ENCODE measurements at regions not wholly inside any gene's neighbourhood (a gene's known extent, or its start where the extent isn't known, plus 50 kb on each side); places are given as distances from the start of the nearest gene placed in this dataset.
A peak's percentile ranks its signal among the peaks of the same experiment; 100 is the strongest.

DNA sequence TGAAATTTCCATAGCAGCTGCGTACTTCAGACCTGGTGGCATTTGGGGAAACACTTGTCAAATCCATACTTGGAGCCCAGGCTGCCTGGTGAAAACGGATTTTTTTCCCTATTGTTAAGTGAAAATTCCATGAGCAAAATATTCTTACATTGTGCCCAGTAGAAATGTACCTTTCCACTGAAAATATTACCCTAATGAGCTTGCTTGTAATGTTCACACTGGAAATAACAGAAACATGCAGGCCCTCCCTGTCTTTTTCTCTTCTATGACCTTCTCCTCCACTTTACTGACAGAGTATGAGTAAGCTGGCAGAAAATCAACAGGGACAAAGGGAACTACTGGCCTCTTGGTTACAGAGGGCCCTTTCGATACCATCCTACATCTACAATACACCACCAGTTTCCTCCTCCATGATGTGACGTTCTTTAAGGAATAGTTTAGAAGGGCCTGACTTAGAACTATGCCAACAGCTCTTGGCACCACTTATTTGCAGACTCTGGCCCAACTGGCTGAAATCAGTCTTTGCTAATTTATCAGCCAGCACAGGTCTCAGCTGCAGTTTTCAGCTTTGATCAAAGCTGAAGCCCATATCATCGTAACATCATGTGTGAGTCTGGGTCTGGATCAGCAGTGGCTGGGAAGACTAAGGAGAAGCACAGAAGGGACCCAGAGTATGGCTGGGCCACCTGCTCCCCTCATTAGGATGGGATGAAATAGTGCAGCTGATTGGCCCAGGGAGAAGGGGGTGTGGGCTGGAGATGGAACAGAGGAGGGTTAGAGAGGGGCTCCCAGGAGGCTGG lies 272.2 kb upstream of the ID2 start:
- H3K4me1 ChIP-seq (ENCODE audit: low read length) = peaks cover 16% of the 10 kb centered on the region
- H3K4me3 ChIP-seq (ENCODE audit: low read length) = no peak overlapping the region
- DNase-seq = no peak
- H3K9me3 ChIP-seq (replicated peaks; ENCODE audit: insufficient read depth, low read length) = no peaks in the 10 kb centered on the region
- H3K36me3 ChIP-seq (replicated peaks; ENCODE audit: insufficient read depth, low read length) = no peaks in the 10 kb centered on the region
- peak overlapping the region; percentile 35; the same call in 1 of the 2 replicates for H3K4me2 ChIP-seq (ENCODE audit: low read depth, low read length)
- peaks cover 72% of the 10 kb centered on the region for H3K27me3 ChIP-seq (replicated peaks; ENCODE audit: insufficient read depth, low read length)
- H2AFZ ChIP-seq (ENCODE audit: low read length) = no peak overlapping the region
- no peak overlapping the region for H3K27ac ChIP-seq (ENCODE audit: low read length)
- peaks cover 15% of the 10 kb centered on the region for H3F3A ChIP-seq (ENCODE audit: insufficient read depth, low read length)
- no peaks in the 10 kb centered on the region for H3K9me2 ChIP-seq (replicated peaks; ENCODE audit: insufficient read depth, low read length)
- no peaks in the 10 kb centered on the region for H4K20me1 ChIP-seq (ENCODE audit: insufficient read depth, low read length)
- H3K9ac ChIP-seq (ENCODE audit: low read length) = no peak overlapping the region
- H3K79me2 ChIP-seq (ENCODE audit: low read length) = no peaks in the 10 kb centered on the region
- TF ChIP-seq EZH2 (optimal IDR thresholded peaks at IDR 0.05; ENCODE audit: low read depth, low read length) (no peak), EZH2phosphoT487 (IDR thresholded peaks at IDR 0.05; ENCODE audit: low read length) (no peak)
- TF ChIP-seq, protein P1, sequence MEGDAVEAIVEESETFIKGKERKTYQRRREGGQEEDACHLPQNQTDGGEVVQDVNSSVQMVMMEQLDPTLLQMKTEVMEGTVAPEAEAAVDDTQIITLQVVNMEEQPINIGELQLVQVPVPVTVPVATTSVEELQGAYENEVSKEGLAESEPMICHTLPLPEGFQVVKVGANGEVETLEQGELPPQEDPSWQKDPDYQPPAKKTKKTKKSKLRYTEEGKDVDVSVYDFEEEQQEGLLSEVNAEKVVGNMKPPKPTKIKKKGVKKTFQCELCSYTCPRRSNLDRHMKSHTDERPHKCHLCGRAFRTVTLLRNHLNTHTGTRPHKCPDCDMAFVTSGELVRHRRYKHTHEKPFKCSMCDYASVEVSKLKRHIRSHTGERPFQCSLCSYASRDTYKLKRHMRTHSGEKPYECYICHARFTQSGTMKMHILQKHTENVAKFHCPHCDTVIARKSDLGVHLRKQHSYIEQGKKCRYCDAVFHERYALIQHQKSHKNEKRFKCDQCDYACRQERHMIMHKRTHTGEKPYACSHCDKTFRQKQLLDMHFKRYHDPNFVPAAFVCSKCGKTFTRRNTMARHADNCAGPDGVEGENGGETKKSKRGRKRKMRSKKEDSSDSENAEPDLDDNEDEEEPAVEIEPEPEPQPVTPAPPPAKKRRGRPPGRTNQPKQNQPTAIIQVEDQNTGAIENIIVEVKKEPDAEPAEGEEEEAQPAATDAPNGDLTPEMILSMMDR (IDR thresholded peaks at IDR 0.05; ENCODE audit: low read length) = no peak

DNA sequence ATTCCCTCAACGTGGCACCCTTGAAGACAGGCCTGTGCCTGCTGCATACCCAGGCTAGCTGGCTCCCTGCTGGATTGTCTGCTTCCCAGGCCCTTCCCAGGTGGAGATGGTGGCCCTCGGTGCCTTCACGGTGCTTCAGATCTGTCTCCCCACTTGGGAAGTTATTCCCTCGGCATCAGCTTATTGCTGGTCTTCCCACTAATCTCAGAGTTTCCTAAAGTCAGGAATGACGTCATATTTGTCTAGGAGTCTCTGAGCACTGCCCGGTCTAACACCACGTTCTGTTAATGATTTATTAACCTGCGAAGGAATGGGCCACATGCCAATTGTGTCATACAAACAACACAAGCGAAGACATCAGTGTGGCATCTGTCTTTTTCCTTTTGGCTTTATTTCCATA lies 269.8 kb upstream of the ID2 start:
- Histone ChIP-seq H3K9me2 (replicated peaks; ENCODE audit: insufficient read depth, low read length) (no peaks in the 10 kb centered on the region), H4K20me1 (ENCODE audit: insufficient read depth, low read length) (no peaks in the 10 kb centered on the region), H3K9ac (ENCODE audit: low read length) (no peak overlapping the region), H3K4me1 (ENCODE audit: low read length) (peaks cover 16% of the 10 kb centered on the region), H3K9me3 (replicated peaks; ENCODE audit: insufficient read depth, low read length) (no peaks in the 10 kb centered on the region), H3K79me2 (ENCODE audit: low read length) (no peaks in the 10 kb centered on the region), H3F3A (ENCODE audit: insufficient read depth, low read length) (peaks cover 15% of the 10 kb centered on the region), H3K4me2 (ENCODE audit: low read depth, low read length) (no peak overlapping the region), H3K36me3 (replicated peaks; ENCODE audit: insufficient read depth, low read length) (no peaks in the 10 kb centered on the region), H3K4me3 (ENCODE audit: low read length) (no peak overlapping the region), H2AFZ (ENCODE audit: low read length) (no peak overlapping the region), H3K27me3 (replicated peaks; ENCODE audit: insufficient read depth, low read length) (peaks cover 82% of the 10 kb centered on the region), H3K27ac (ENCODE audit: low read length) (no peak overlapping the region)
- TF ChIP-seq, protein P1 (IDR thresholded peaks at IDR 0.05; ENCODE audit: low read length) = no peak
- no peak for TF ChIP-seq EZH2phosphoT487 (IDR thresholded peaks at IDR 0.05; ENCODE audit: low read length)
- TF ChIP-seq EZH2 (optimal IDR thresholded peaks at IDR 0.05; ENCODE audit: low read depth, low read length) = no peak
- no peak for DNase-seq

DNA sequence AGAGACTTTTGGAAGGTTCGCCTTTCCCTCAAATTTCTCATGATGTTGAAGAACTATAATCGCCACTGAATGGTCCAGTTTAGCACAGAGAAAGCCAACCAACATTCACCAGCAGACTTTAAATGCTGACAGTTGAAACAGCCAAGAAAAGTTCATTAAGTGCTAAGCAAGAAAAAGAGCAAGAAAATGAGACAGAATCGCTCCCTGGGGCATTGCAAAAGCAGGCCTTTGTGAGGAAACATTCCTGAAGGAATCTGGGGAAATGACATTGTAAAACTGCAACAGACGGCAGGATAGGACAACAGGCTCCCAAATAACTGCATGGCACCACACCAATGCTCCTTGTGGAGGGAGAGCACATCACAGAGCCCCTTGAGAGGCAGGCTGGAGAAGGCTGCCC lies 269.3 kb upstream of the ID2 start:
- H3K9me2 ChIP-seq (replicated peaks; ENCODE audit: insufficient read depth, low read length) = no peaks in the 10 kb centered on the region
- DNase-seq = no peak
- H3K4me3 ChIP-seq (ENCODE audit: low read length) = no peak overlapping the region
- H3K79me2 ChIP-seq (ENCODE audit: low read length) = no peaks in the 10 kb centered on the region
- H3K27me3 ChIP-seq (replicated peaks; ENCODE audit: insufficient read depth, low read length) = peaks cover 82% of the 10 kb centered on the region
- H3K9ac ChIP-seq (ENCODE audit: low read length) = no peak overlapping the region
- H3K27ac ChIP-seq (ENCODE audit: low read length) = no peak overlapping the region
- TF ChIP-seq EZH2phosphoT487 (IDR thresholded peaks at IDR 0.05; ENCODE audit: low read length) (no peak), EZH2 (optimal IDR thresholded peaks at IDR 0.05; ENCODE audit: low read depth, low read length) (no peak)
- TF ChIP-seq, protein P1 (IDR thresholded peaks at IDR 0.05; ENCODE audit: low read length) = no peak
- no peaks in the 10 kb centered on the region for H4K20me1 ChIP-seq (ENCODE audit: insufficient read depth, low read length)
- H3K4me1 ChIP-seq (ENCODE audit: low read length) = peaks cover 16% of the 10 kb centered on the region
- H2AFZ ChIP-seq (ENCODE audit: low read length) = no peak overlapping the region
- H3K9me3 ChIP-seq (replicated peaks; ENCODE audit: insufficient read depth, low read length) = no peaks in the 10 kb centered on the region
- H3F3A ChIP-seq (ENCODE audit: insufficient read depth, low read length) = peaks cover 15% of the 10 kb centered on the region
- no peaks in the 10 kb centered on the region for H3K36me3 ChIP-seq (replicated peaks; ENCODE audit: insufficient read depth, low read length)
- no peak overlapping the region for H3K4me2 ChIP-seq (ENCODE audit: low read depth, low read length)
